Ecto neural progenitor cell (in vitro differentiated cells): ENCODE measurements at regions not wholly inside any gene's neighbourhood (a gene's known extent, or its start where the extent isn't known, plus 50 kb on each side); places are given as distances from the start of the nearest gene placed in this dataset.
"Not testable (repeated sequence)": the region's sequence is repeated elsewhere in the genome, so short reads cannot be mapped to it uniquely, and the experiment has no call there.

Experiments
- DNase-seq: peaks from one replicate; pipeline ENCODE4 v3.0.0-alpha.2; 2018; ENCODE audit warnings: low spot score

- peak; percentile 66 for DNase-seq
These were observed 208.8 kb downstream of the RNF144B start for GRCh38 chr6:18595774-18596530.

DNA sequence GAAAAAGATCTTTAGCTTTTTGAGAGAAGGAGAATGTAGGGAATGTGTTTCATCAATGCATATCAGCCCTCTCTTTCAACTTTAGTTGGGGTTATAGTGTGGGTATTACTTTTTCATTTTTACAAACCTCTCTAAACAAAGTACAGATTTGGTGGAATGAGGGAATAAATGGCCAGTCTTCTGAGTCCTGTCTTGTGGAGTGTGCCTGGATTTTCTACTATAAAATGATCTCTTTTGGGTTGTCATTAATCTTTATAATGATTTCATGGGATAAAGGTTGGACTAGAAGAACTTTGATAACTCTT, 209.3 kb downstream of the RNF144B start:
- no peak for DNase-seq

DNA sequence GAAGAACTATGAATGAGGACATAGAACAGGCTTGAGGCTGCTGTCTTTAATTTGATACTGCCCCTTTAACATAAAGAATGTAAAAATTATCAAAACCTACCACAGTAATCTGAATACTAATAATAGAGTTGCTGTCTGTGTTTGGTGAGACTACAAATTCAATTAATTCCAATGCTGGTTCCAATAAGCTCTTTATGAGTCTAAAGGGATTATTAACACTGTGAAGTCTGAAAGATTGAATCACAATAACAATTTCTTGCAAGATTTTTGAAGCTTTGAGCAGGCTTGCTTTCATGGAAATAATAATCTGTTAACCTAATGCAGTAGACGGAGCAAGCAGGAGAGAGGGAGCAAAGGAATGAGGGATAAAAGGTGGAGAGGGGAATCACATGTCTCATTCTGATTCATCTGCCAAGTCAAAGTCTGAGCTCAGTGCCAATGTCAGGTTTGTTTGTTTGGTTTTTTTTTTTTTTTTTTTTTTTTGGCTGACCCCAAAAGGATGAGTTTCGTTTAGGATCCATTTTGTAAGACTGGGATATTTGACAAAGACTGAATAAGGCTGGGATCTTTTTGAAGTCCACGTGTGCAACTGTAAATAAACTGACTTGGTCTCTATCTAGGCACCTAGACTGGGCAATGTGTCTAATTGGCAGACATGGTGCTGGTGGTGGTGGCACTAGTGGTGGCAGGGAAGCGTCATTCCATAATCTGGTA, 211.6 kb downstream of the RNF144B start:
- DNase-seq, result no peak

DNA sequence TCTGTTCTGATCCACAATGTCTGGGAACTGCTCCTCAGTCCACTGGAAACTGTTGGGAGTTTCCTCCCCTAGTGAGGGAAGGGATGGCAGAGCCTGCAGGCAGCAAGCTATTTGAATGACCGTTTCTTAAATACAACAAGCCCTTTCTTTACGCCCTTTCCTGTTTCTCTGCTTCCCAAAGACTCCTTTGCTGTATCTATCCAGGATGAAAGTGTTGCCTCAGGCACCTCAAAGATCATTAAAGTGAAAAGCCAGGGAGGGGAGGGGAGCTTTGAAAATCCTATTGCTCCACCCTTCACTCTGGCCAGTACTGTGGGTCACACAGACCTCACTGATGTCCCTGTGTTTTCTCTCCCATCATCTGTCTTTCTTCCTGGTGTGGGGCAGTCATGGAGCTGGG, 213.1 kb downstream of the RNF144B start:
- peak; percentile 51 for DNase-seq

- no peak for DNase-seq
These were observed 214.4 kb downstream of the RNF144B start for GRCh38 chr6:18601516-18602020.

DNA sequence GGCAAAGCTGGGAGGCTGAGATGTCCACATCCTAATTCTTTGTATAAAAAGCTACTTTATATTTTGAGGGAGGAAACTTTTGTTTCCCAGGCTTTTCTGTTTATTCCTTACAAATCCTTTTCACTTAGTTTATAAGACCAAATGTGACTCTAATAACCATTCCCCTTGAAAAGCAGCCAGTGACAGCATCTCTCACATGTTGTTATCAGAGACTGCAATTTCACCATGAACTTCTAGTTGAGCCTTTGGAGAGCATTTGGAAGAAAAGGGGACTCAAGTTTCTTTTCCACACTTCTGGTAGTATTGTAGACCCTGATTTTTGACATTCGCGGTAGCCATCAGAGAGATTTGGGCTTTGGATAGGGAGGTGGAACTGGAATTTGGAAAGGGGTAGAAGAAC, 215.8 kb downstream of the RNF144B start:
- DNase-seq, result no peak

- DNase-seq, result no peak
These were observed 216.2 kb downstream of the RNF144B start for GRCh38 chr6:18603361-18603760.

DNA sequence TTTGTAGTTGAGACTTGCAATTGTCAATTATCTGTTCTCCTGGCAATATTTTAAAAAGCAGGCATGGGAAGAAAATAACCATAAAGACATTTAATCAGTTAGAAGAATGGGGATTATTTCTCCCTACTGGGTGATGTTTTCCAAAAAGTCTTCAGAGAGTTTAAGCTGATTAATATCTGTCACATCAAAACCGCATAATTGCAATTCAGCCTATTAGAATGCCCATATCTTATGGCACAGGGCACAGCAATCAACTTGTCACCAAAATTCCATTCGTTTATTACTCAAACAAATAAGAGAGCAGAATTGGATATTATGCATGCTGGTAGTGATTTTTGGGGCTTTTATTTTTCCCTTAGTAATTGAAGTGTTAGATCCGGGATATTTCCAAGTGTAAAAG, 218.7 kb downstream of the RNF144B start:
- DNase-seq, result no peak

DNA sequence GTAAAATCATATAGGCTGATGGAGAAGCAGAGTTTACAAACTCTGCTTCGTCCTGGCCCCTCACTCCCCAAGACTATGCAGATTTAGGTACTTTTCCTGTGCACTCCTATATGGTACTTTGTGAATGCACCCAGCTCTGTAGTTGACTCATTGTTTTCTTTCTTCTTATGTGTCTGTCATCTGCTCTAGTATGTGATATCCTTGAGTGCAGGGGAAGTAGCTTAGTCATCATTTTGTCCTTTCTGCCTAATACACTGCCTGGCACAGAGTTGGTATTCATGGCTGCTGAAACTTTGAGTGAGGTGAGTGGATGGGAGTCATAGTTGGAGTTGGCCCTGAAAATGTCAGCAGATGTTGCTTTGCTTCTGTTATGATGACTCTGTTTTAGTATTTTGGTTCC, 222.6 kb downstream of the RNF144B start:
- no peak for DNase-seq

- no peak for DNase-seq
These were observed 226.3 kb downstream of the RNF144B start for GRCh38 chr6:18613319-18613925.

GRCh38 chr6:18629571-18629970, 242.4 kb downstream of the RNF144B start:
- no peak for DNase-seq

GRCh38 chr6:18632670-18633410, 245.7 kb downstream of the RNF144B start:
- DNase-seq, result no peak

DNA sequence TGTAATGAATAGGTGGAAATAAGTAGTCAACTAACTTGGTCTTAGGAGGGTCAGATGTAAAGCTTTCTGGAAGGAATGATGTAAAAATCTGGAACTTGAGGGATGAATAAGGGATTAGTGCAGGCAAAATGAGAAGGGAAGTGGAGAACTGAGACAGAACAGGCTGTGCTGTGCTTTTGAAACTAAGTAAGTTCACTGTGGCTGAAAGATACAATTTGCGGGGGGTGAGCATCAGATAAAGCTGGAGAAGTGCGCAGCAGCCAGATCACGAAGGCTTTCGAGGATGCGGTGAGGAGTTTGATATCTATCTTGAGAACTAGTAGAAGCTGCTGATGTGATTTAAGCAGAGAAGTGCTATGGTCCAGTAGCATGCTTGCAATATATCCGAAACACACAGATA, 247.8 kb downstream of the RNF144B start:
- DNase-seq, result no peak

DNA sequence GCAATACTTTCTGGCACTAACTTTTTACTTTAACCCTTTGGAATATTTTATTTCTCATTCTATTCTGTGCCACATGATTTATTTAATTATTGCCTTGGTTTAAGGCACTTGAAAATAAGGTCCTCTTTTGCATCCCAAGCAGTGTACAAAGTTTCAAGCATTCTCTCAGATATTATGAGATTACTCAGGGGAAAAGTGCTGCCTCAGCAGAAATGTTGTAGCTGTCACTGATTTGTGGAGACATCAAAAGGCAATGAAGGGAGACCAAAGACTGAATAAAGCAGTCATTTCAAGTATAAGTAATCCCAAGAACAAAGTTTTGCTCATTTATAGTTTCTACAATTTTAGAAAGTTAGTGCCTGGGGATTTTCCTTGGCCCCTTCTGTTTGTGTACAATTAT, 253.0 kb downstream of the RNF144B start:
- DNase-seq, result no peak

DNA sequence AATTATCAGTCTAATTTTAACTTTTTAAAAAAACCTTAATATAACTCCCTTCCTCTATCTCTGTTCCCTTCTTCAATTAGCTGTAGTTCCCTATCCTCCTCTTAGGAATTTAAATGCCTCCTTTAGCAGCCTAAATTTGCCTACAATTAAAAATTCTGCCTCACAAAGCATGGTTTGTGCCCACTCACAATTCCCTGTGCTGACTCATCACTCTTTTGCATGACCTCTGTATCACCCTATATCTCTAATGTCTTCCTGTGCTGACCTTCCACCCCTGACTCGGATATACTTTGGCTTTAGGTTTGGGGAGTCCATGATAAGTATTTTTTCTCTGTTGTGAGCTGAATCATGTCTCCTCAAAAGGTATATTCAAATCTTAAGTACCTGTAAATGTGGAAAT, 253.6 kb downstream of the RNF144B start:
- DNase-seq, result no peak

DNA sequence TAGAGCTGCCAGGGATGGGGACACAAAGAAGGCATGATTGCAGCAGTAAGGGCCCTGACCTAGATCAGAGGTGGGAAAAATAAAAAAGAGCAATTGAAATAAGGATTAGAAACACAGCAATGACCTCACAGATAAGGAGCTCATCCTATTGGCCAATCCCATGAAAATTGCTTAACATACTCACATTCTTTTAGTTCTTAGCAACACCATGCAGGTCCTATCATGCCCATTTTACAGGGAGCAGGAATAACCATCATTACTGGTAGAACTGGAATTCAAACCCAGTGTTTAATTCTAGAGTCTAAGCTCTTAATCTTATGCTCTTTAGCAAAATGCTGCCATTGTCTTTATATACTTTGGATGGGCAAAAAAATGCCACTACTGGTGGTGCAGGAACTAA, 267.7 kb downstream of the RNF144B start:
- no peak for DNase-seq

DNA sequence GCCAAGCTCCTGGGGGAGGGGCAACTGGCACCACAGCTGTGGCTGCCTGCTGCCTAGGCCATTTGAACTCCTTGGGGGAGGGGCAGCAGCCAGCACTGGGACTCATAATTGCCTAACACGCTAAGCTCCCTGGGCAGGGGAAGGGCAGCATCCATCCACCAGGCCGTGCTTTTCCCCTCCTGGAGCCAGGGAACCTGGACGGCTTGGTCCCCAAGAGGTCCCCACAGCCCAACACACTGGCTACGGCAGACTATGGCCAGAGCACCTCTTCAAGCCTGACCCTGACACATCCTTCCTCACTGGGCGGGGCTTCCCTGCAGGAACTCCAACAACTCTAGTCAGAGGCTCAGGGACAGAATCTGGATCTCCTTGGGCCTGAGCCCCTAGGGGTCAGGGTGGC, 269.4 kb downstream of the RNF144B start:
- no peak for DNase-seq

DNA sequence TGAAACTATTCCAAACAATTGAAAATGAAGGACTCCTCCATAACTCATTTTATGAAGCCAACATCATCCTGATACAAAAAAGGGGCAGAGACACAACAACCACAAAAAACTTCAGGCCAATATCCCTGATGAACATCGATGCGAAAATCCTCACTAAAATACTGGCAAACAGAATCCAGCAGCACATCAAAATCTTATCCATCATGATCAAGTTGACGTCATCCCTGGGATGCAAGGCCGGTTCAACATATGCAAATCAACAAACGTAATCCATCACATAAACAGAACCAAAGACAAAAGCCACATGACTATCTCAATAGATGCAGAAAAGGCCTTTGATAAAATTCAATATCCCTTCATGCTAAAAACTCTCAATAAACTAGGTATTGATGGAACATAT, 272.8 kb downstream of the RNF144B start:
- DNase-seq, result not testable (repeated sequence)

DNA sequence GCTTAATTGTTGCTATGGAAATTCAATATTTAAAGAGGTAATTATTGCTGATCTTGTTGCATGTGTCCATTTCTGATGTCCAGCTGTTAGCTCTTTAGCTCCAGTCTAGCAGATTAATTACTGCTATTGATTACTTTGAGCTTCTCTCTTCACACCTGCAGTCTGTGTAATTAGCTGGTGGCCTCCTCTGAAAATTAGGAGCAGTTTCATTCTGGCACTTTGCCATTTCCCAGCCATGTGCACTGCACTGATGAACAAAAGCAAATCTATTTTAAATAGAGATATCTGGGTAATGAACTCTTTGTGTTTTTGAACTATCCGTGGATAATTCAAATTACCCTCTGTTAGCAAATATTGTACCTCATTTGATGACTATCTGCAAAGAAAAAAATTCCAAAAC, 275.9 kb downstream of the RNF144B start:
- DNase-seq, result no peak

GRCh38 chr6:18664401-18664800, 277.3 kb downstream of the RNF144B start:
- no peak for DNase-seq

DNA sequence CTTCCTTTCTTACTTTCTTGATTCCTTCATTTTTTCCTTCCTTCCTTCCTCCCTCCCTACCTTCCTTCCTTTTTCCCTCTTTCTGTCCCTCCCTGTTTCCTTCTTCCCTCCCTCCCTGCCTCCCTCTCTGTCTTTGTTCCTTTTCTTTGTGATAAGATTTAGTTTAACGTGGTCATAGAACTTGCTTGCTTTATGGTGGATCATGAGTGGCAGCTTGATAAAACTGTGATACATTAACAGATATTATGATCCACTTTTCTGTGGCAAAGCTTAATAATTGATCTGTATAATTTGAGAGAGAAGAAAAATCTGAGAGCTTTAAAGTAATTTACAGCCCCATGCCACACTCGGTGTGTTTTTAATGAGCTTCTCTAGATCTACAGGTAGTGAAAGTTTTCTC, 280.5 kb downstream of the RNF144B start:
- DNase-seq, result no peak

DNA sequence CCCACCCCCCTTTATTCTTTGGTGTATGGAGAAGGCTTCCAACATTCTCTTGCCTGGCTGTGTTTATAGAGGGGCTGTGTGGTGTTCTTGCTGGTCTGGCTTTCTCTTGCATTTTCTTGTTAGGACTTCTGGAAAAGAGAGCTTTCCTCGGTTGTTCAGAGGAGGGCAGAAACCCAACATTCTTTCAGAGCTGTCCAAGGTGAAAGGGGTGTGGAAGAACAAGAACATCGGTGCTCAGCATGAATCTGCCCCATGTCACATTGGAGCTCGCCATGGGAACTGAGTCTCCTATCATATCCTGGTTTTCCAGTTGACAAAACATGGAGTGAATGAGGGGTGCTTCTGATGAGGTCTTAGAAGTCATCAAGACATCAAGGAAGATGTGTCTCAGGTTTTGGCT, 281.8 kb downstream of the RNF144B start:
- no peak for DNase-seq

DNA sequence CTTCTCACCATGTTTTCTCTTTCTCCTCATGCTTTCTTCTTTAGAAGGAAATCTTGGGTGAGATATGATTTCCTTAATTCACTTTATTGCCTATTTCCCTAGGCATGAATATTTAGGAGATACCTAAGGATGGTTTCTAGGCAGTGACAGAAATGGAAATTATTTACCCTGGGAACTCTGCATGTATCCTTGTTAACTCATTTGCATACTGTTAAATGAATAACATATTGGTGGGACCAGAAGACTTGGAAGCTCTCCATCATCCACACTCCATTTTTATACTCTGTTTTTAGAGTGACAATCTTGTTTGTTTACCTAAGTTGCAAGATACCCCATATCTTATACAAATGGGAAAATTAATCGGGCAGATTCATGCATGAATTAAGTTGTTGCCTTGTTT, 285.7 kb downstream of the RNF144B start:
- no peak for DNase-seq
